Hematopoietic multipotent progenitor cell treated with erythropoietin and hydrocortisone succinate and interleukin-3 and kit ligand, for 6 days (in vitro differentiated cells): ENCODE measurements at regions not wholly inside any gene's neighbourhood (a gene's known extent, or its start where the extent isn't known, plus 50 kb on each side); places are given as distances from the start of the nearest gene placed in this dataset.
A peak's percentile ranks its signal among the peaks of the same experiment; 100 is the strongest.
"Not testable (repeated sequence)": the region's sequence is repeated elsewhere in the genome, so short reads cannot be mapped to it uniquely, and the experiment has no call there.

ENCODE experiments used
- DNase-seq: peaks from one replicate; pipeline ENCODE4 v3.0.0-alpha.2; 2015

- DNase-seq: peak; percentile 67
Observed at GRCh38 chr10:84008878-84009277, 130.4 kb upstream of the GHITM start.

- no peak for DNase-seq
Observed at GRCh38 chr10:84012431-84012830, 126.9 kb upstream of the GHITM start.

- no peak for DNase-seq
Observed at GRCh38 chr10:84012831-84013458, 126.4 kb upstream of the GHITM start.

- no peak for DNase-seq
Observed at GRCh38 chr10:84015877-84016595, 123.3 kb upstream of the GHITM start.

GRCh38 chr10:84018826-84019225 is 120.5 kb upstream of the GHITM start:
- no peak for DNase-seq

GRCh38 chr10:84019854-84020458 is 119.4 kb upstream of the GHITM start:
- DNase-seq: not testable (repeated sequence)

GRCh38 chr10:84026821-84027257 is 112.5 kb upstream of the GHITM start:
- DNase-seq: peak; percentile 54

GRCh38 chr10:84029840-84030239 is 109.5 kb upstream of the GHITM start:
- DNase-seq: no peak

GRCh38 chr10:84038035-84038434 is 101.3 kb upstream of the GHITM start:
- no peak for DNase-seq

- no peak for DNase-seq
Observed at GRCh38 chr10:84039957-84040356, 99.4 kb upstream of the GHITM start.

- DNase-seq: no peak
Observed at GRCh38 chr10:84047258-84048010, 91.9 kb upstream of the GHITM start.

- DNase-seq: no peak
Observed at GRCh38 chr10:84049645-84050011, 89.7 kb upstream of the GHITM start.

- DNase-seq: no peak
Observed at GRCh38 chr10:84053626-84054025, 85.7 kb upstream of the GHITM start.

GRCh38 chr10:84054743-84055142 is 84.6 kb upstream of the GHITM start:
- DNase-seq: no peak

GRCh38 chr10:84059526-84059925 is 79.8 kb upstream of the GHITM start:
- no peak for DNase-seq

GRCh38 chr10:84063440-84063839 is 75.9 kb upstream of the GHITM start:
- no peak for DNase-seq

GRCh38 chr10:84065804-84066601 is 73.3 kb upstream of the GHITM start:
- no peak for DNase-seq

- DNase-seq: no peak
Observed at GRCh38 chr10:84074521-84074920, 64.8 kb upstream of the GHITM start.

GRCh38 chr10:84075226-84076046 is 63.9 kb upstream of the GHITM start:
- no peak for DNase-seq

GRCh38 chr10:84076047-84076388 is 63.3 kb upstream of the GHITM start:
- DNase-seq: no peak

GRCh38 chr10:84076540-84077195 is 62.6 kb upstream of the GHITM start:
- peak; percentile 30 for DNase-seq
